B cell (primary cell): ENCODE measurements at regions not wholly inside any gene's neighbourhood (a gene's known extent, or its start where the extent isn't known, plus 50 kb on each side); places are given as distances from the start of the nearest gene placed in this dataset.

Experiments
- ATAC-seq: fragments of 200-7000 bp; cut with Tn5 transposase; one replicate; pipeline ENCODE4 v1.10.0; 2021; ENCODE audit warnings: low read depth, mild to moderate bottlenecking, moderate number of reproducible peaks, moderate library complexity
- CTCF ChIA-PET: fragments of 350-600 bp; sonication (Branson Sonifier 250); formaldehyde crosslinking; loops from one replicate; lab custom pipeline; 2021; ENCODE audit warnings: antibody characterized with exemption, inconsistent platforms; lab: Charles Lee
- POLR2A ChIA-PET: fragments of 350-600 bp; sonication (Branson Sonifier 250); formaldehyde crosslinking; loops from one replicate; lab custom pipeline; 2021; ENCODE audit warnings: antibody characterized with exemption; lab: Charles Lee
- DNase-seq: peaks from one replicate; pipeline ENCODE4 v3.0.0; 2013
- H2AFZ ChIP-seq: 2 replicates; pipeline ENCODE4 v1.6.1; 2012; ENCODE audit warnings: mild to moderate bottlenecking, low read depth, low read length; ENCODE audit not compliant: insufficient read depth, poor library complexity, severe bottlenecking
- H3K27ac ChIP-seq, 2 donors: 1 replicate in 1 of 2; 2 replicates in 1 of 2; pipeline ENCODE4 v1.5.1; 2012 to 2013; ENCODE audit warnings: low read length in 2 of 2, mild to moderate bottlenecking in 2 of 2, moderate library complexity in 1 of 2
- H3K27me3 ChIP-seq, 4 experiments: fragments of 200-600 bp in 1 of 4; sonication (generic) in 1 of 4; replicated peaks in 1 of 4; 1 replicate in 2 of 4; 2 replicates in 2 of 4; pipeline versions ENCODE4 v1.6.1 to v1.7.0; 2013 to 2016; ENCODE audit warnings: low read length in 3 of 4, mild to moderate bottlenecking in 2 of 4, mixed read lengths in 1 of 4, moderate library complexity in 1 of 4; ENCODE audit not compliant: insufficient read depth in 4 of 4, control insufficient read depth in 3 of 4; ENCODE audit errors: control extremely low read depth in 1 of 4
- H3K36me3 ChIP-seq, 2 experiments: replicated peaks in 1 of 2; 1 replicate in 1 of 2; 2 replicates in 1 of 2; pipeline versions ENCODE4 v1.6.1 to v1.7.1; 2013; ENCODE audit warnings: low read length in 1 of 2; ENCODE audit not compliant: insufficient read depth in 2 of 2, control insufficient read depth in 1 of 2; ENCODE audit errors: control extremely low read depth in 1 of 2, extremely low read depth in 1 of 2
- H3K4me1 ChIP-seq, 2 donors: fragments of 200-600 bp in 1 of 2; sonication (generic) in 1 of 2; 1 replicate in 1 of 2; 2 replicates in 1 of 2; pipeline versions ENCODE4 v1.5.1 to v1.6.1; 2013 to 2017; ENCODE audit warnings: low read length in 2 of 2; ENCODE audit not compliant: control insufficient read depth in 2 of 2, insufficient read depth in 2 of 2
- H3K4me2 ChIP-seq: replicated peaks from 2 replicates; pipeline ENCODE3; 2012; ENCODE audit warnings: mild to moderate bottlenecking, low read depth, low read length; ENCODE audit not compliant: poor library complexity, severe bottlenecking
- H3K4me3 ChIP-seq, 5 experiments: fragments of 200-600 bp in 1 of 5; sonication (generic) in 1 of 5; 1 replicate in 3 of 5; 2 replicates in 2 of 5; pipeline versions ENCODE4 v1.5.1 to v1.7.0; 2011 to 2016; ENCODE audit warnings: low read length in 4 of 5, mild to moderate bottlenecking in 4 of 5, low read depth in 2 of 5, control low read depth in 1 of 5, moderate library complexity in 1 of 5; ENCODE audit not compliant: insufficient read depth in 1 of 5; ENCODE audit errors: control extremely low read depth in 1 of 5, extremely low read depth in 1 of 5
- H3K79me2 ChIP-seq: fragments of 200-600 bp; sonication (generic); one replicate; pipeline ENCODE4 v1.6.0; 2016; ENCODE audit warnings: low read length; ENCODE audit not compliant: control insufficient read depth, insufficient read depth
- H3K9ac ChIP-seq: fragments of 200-600 bp; sonication (generic); 2 replicates; pipeline ENCODE4 v1.6.1; 2017; ENCODE audit warnings: mild to moderate bottlenecking, low read length, moderate library complexity
- H3K9me3 ChIP-seq, 3 donors: one replicate each; pipeline versions ENCODE4 v1.6.1 to v1.7.1; 2013; ENCODE audit warnings: low read length in 2 of 3; ENCODE audit not compliant: control insufficient read depth in 2 of 3, insufficient read depth in 1 of 3; ENCODE audit errors: control extremely low read depth in 1 of 3
- H4K20me1 ChIP-seq: 2 replicates; pipeline ENCODE4 v1.6.0; 2012; ENCODE audit warnings: mild to moderate bottlenecking, low read length; ENCODE audit not compliant: insufficient read depth, control insufficient read depth, poor library complexity, severe bottlenecking
- H3K27ac Mint-ChIP-seq: one replicate; pipeline ENCODE4 v1.8.0; 2021; ENCODE audit warnings: mixed read lengths
- H3K27me3 Mint-ChIP-seq: one replicate; pipeline ENCODE4 v1.8.0; 2021; ENCODE audit warnings: mixed read lengths
- H3K4me1 Mint-ChIP-seq: one replicate; pipeline ENCODE4 v1.8.0; 2021; ENCODE audit warnings: mixed read lengths
- H3K4me3 Mint-ChIP-seq: one replicate; pipeline ENCODE4 v1.8.0; 2021; ENCODE audit warnings: mixed read lengths
- H3K9me3 Mint-ChIP-seq: one replicate; pipeline ENCODE4 v1.8.0; 2022; ENCODE audit warnings: mixed read lengths; ENCODE audit not compliant: insufficient read depth
- CTCF ChIP-seq: fragments of 200-600 bp; IDR thresholded peaks from one replicate; pipeline ENCODE4 v1.8.0; 2022; ENCODE audit warnings: antibody characterized with exemption, mild to moderate bottlenecking
- EZH2 ChIP-seq: IDR thresholded peaks from 2 replicates; pipeline ENCODE4 v1.6.1; 2012; ENCODE audit warnings: borderline replicate concordance, low read depth, mild to moderate bottlenecking, moderate library complexity, low read length; ENCODE audit not compliant: insufficient read depth, poor library complexity, severe bottlenecking
- WGBS: methylation state at CpG from one replicate; pipeline ENCODE4 v1.1.5; 2013; ENCODE audit warnings: missing lambda C conversion rate; ENCODE audit not compliant: insufficient coverage; 5-methylcytosine and 5-hydroxymethylcytosine counted together
- intact Hi-C: fragments of 100-400 bp; cut with micrococcal nuclease; formaldehyde crosslinking; loops from one replicate; pipeline ENCODE4 v1.10.0; 2022

GRCh38 chr3:59433546-59433945 is 383.7 kb upstream of the CFAP20DC start:
- TF ChIP-seq CTCF (no peak), EZH2 (no peak)
- Mint-ChIP-seq H3K9me3 (peaks cover 4% of the 10 kb centered on the region), H3K27me3 (no peaks in the 10 kb centered on the region), H3K4me3 (no peak overlapping the region), H3K27ac (no peak overlapping the region), H3K4me1 (no peaks in the 10 kb centered on the region)
- Histone ChIP-seq H3K4me1 (no peaks in the 10 kb centered on the region), H3K9me3 (peaks cover 0 to 8% (median 2%) of the 10 kb centered on the region in 3 donors), H3K4me2 (no peak overlapping the region), H3K36me3 (no peaks in the 10 kb centered on the region), H3K9ac (no peak overlapping the region), H4K20me1 (no peaks in the 10 kb centered on the region), H3K79me2 (no peaks in the 10 kb centered on the region), H3K27ac (no peak overlapping the region), H3K4me3 (no peak overlapping the region), H2AFZ (no peak overlapping the region), H3K27me3 (no peaks in the 10 kb centered on the region)
- DNase-seq (no peak), ATAC-seq (no peak)
- WGBS, result 60% methylated on average over 1 of the region's 4 CpGs
- intact Hi-C loops, result no loop called here
- POLR2A ChIA-PET, result no interaction called here
- CTCF ChIA-PET, result no interaction called here

GRCh38 chr3:59432665-59433064 is 382.8 kb upstream of the CFAP20DC start:
- H3K9ac ChIP-seq, result no peak overlapping the region
- TF ChIP-seq CTCF, result no peak
- TF ChIP-seq EZH2, result no peak
- ChIA-PET CTCF (no interaction called here), POLR2A (no interaction called here)
- H3K27me3 ChIP-seq, result no peaks in the 10 kb centered on the region
- no peaks in the 10 kb centered on the region for H3K36me3 ChIP-seq
- H3K79me2 ChIP-seq, result no peaks in the 10 kb centered on the region
- DNase-seq (no peak), ATAC-seq (no peak)
- H3K4me3 ChIP-seq, result no peak overlapping the region
- no peak overlapping the region for H3K27ac ChIP-seq
- Mint-ChIP-seq H3K9me3 (peaks cover 4% of the 10 kb centered on the region), H3K4me3 (no peak overlapping the region), H3K4me1 (no peaks in the 10 kb centered on the region), H3K27me3 (no peaks in the 10 kb centered on the region), H3K27ac (no peak overlapping the region)
- intact Hi-C loops, result no loop called here
- no peak overlapping the region for H3K4me2 ChIP-seq
- 86% methylated on average over 1 of the region's 6 CpGs for WGBS
- peaks cover 0 to 8% (median 2%) of the 10 kb centered on the region in 3 donors for H3K9me3 ChIP-seq
- no peak overlapping the region for H2AFZ ChIP-seq
- H3K4me1 ChIP-seq, result no peaks in the 10 kb centered on the region
- no peaks in the 10 kb centered on the region for H4K20me1 ChIP-seq
